Liver (tissue), 8 donors: ENCODE measurements at regions not wholly inside any gene's neighbourhood (a gene's known extent, or its start where the extent isn't known, plus 50 kb on each side); places are given as distances from the start of the nearest gene placed in this dataset.

Experiments
- DNase-seq: peaks from one replicate; pipeline ENCODE4 v3.0.0-alpha.2; 2017; ENCODE audit warnings: low spot score
- H3K27ac ChIP-seq, 2 donors: one replicate each; pipeline ENCODE4 v1.7.0; 2013; ENCODE audit warnings: inconsistent platforms in 2 of 2, low read length in 2 of 2, control low read depth in 1 of 2, low read depth in 1 of 2, mild to moderate bottlenecking in 1 of 2
- H3K27me3 ChIP-seq, 4 donors: one replicate each; pipeline versions ENCODE4 v1.6.1 to v1.7.0; 2013; ENCODE audit warnings: low read length in 3 of 4, inconsistent platforms in 1 of 4, mild to moderate bottlenecking in 1 of 4, moderate library complexity in 1 of 4; ENCODE audit not compliant: control insufficient read depth in 4 of 4, insufficient read depth in 4 of 4
- H3K36me3 ChIP-seq, 4 donors: one replicate each; pipeline versions ENCODE4 v1.6.1 to v1.7.0; 2013; ENCODE audit warnings: low read length in 3 of 4, mild to moderate bottlenecking in 3 of 4, low read depth in 1 of 4, moderate library complexity in 1 of 4; ENCODE audit not compliant: control insufficient read depth in 4 of 4, insufficient read depth in 3 of 4
- H3K4me1 ChIP-seq, 4 donors: one replicate each; pipeline versions ENCODE4 v1.6.1 to v1.7.0; 2013; ENCODE audit warnings: low read length in 3 of 4, mild to moderate bottlenecking in 3 of 4, moderate library complexity in 1 of 4; ENCODE audit not compliant: control insufficient read depth in 4 of 4, insufficient read depth in 4 of 4
- H3K4me3 ChIP-seq, 3 donors: one replicate each; pipeline versions ENCODE4 v1.6.1 to v1.7.0; 2013; ENCODE audit warnings: low read length in 3 of 3, control low read depth in 1 of 3, low read depth in 1 of 3, mild to moderate bottlenecking in 1 of 3
- H3K9ac ChIP-seq, 2 donors: one replicate each; pipeline ENCODE4 v1.7.0; 2013; ENCODE audit warnings: low read length in 2 of 2, mild to moderate bottlenecking in 2 of 2, moderate library complexity in 2 of 2, control low read depth in 1 of 2, low read depth in 1 of 2
- H3K9me3 ChIP-seq, 4 donors: one replicate each; pipeline versions ENCODE4 v1.6.1 to v1.7.0; 2013; ENCODE audit warnings: low read length in 3 of 4; ENCODE audit not compliant: control insufficient read depth in 4 of 4
- ATF3 ChIP-seq: IDR thresholded peaks from 2 replicates; pipeline ENCODE4 v1.6.1; 2016; ENCODE audit warnings: antibody characterized with exemption
- CTCF ChIP-seq: fragments of 150-350 bp; IDR thresholded peaks from 2 replicates; pipeline ENCODE4 v1.5.1; 2017; ENCODE audit warnings: improper control_type of control experiment, low read depth, low read length; ENCODE audit not compliant: missing input control
- EGR1 ChIP-seq, 2 donors: IDR thresholded peaks; 2 replicates each; pipeline ENCODE4 v1.6.1; 2016 to 2018; ENCODE audit warnings: antibody characterized with exemption in 2 of 2, low read depth in 2 of 2
- FOXA1 ChIP-seq: IDR thresholded peaks from 2 replicates; pipeline ENCODE4 v1.6.1; 2016; ENCODE audit warnings: antibody characterized with exemption
- FOXA2 ChIP-seq: IDR thresholded peaks from 2 replicates; pipeline ENCODE4 v1.6.1; 2016; ENCODE audit warnings: antibody characterized with exemption
- GABPA ChIP-seq, 2 donors: IDR thresholded peaks in 1 of 2; conservative IDR thresholded peaks in 1 of 2; 2 replicates each; pipeline ENCODE4 v1.6.1; 2016; ENCODE audit warnings: antibody characterized with exemption in 2 of 2, mild to moderate bottlenecking in 1 of 2, moderate library complexity in 1 of 2
- HNF4A ChIP-seq, 2 donors: conservative IDR thresholded peaks; 2 replicates each; pipeline ENCODE4 v1.6.1; 2016; ENCODE audit warnings: antibody characterized with exemption in 2 of 2, mild to moderate bottlenecking in 2 of 2
- HNF4G ChIP-seq: IDR thresholded peaks from 2 replicates; pipeline ENCODE4 v1.6.1; 2016; ENCODE audit warnings: antibody characterized with exemption
- JUND ChIP-seq, 2 donors: IDR thresholded peaks; 2 replicates each; pipeline ENCODE4 v1.6.1; 2016; ENCODE audit warnings: antibody characterized with exemption in 2 of 2
- MAX ChIP-seq: IDR thresholded peaks from 2 replicates; pipeline ENCODE4 v1.6.1; 2016; ENCODE audit warnings: antibody characterized with exemption
- NR2F2 ChIP-seq: IDR thresholded peaks from 2 replicates; pipeline ENCODE4 v1.6.1; 2016; ENCODE audit warnings: antibody characterized with exemption
- RAD21 ChIP-seq, 2 donors: IDR thresholded peaks; 2 replicates each; pipeline ENCODE4 v1.6.1; 2016; ENCODE audit warnings: antibody characterized with exemption in 2 of 2, mild to moderate bottlenecking in 2 of 2
- REST ChIP-seq: IDR thresholded peaks from 2 replicates; pipeline ENCODE4 v1.6.1; 2016; ENCODE audit warnings: antibody characterized with exemption, mild to moderate bottlenecking
- RXRA ChIP-seq, 2 donors: IDR thresholded peaks; 2 replicates each; pipeline ENCODE4 v1.6.1; 2017 to 2018; ENCODE audit warnings: antibody characterized with exemption in 2 of 2, mild to moderate bottlenecking in 1 of 2
- SP1 ChIP-seq: IDR thresholded peaks from 2 replicates; pipeline ENCODE4 v1.6.1; 2018; ENCODE audit warnings: antibody characterized with exemption, mild to moderate bottlenecking
- TAF1 ChIP-seq: conservative IDR thresholded peaks from 2 replicates; pipeline ENCODE4 v1.6.1; 2016; ENCODE audit warnings: antibody characterized with exemption, mild to moderate bottlenecking
- YY1 ChIP-seq: IDR thresholded peaks from 2 replicates; pipeline ENCODE4 v1.6.1; 2016; ENCODE audit warnings: antibody characterized with exemption, mild to moderate bottlenecking
- ZBTB33 ChIP-seq: IDR thresholded peaks from 2 replicates; pipeline ENCODE4 v1.6.1; 2016; ENCODE audit warnings: antibody characterized with exemption
- WGBS: extraction: QIAGEN DNeasy Blood & Tissue Kit; methylation state at CpG from one replicate; pipeline ENCODE4 v1.1.7; 2013; 5-methylcytosine and 5-hydroxymethylcytosine counted together
- donor health status: healthy.
- donor health status: healthy.
- donor health status: healthy.
- donor health status: healthy.
- donor health status: healthy.

GRCh38 chr3:164095949-164096348 is 982.3 kb downstream of the SI start:
- WGBS = 82% methylated on average over 2 of the region's 2 CpGs
- TF ChIP-seq FOXA2 (no peak), ATF3 (no peak), REST (no peak), YY1 (no peak), JUND (IDR thresholded peaks at IDR 0.05) (no peak), HNF4A (conservative IDR thresholded peaks at IDR 0.05) (no peak), NR2F2 (no peak), RXRA (IDR thresholded peaks at IDR 0.05) (no peak), HNF4G (no peak), GABPA (IDR thresholded peaks at IDR 0.05 in 1 of 2, conservative IDR thresholded peaks at IDR 0.05 in 1 of 2) (no peak), MAX (no peak), TAF1 (no peak), FOXA1 (no peak), ZBTB33 (no peak), CTCF (no peak), SP1 (no peak), EGR1 (IDR thresholded peaks at IDR 0.05; ENCODE audit: low read depth in 2 of 2) (no peak), RAD21 (IDR thresholded peaks at IDR 0.05) (no peak)
- Histone ChIP-seq H3K9me3 (no peaks in the 10 kb centered on the region), H3K27me3 (no peaks in the 10 kb centered on the region), H3K9ac (no peak overlapping the region), H3K27ac (no peak overlapping the region), H3K4me1 (no peaks in the 10 kb centered on the region), H3K4me3 (no peak overlapping the region), H3K36me3 (no peaks in the 10 kb centered on the region)
- DNase-seq = no peak
